H1 (cell line): ENCODE measurements at regions not wholly inside any gene's neighbourhood (a gene's known extent, or its start where the extent isn't known, plus 50 kb on each side); places are given as distances from the start of the nearest gene placed in this dataset.

ENCODE experiments used
- CTCF ChIA-PET: fragments of 300-600 bp; sonication (Branson Sonifier 250); formaldehyde crosslinking; loops from one replicate; lab custom pipeline; 2021; ENCODE audit not compliant: partially characterized antibody; lab: Charles Lee
- POLR2A ChIA-PET: fragments of 300-600 bp; sonication (Branson Sonifier 250); formaldehyde crosslinking; loops from one replicate; lab custom pipeline; 2021; ENCODE audit warnings: inconsistent platforms; ENCODE audit not compliant: partially characterized antibody; lab: Charles Lee
- DNase-seq, 2 experiments: peaks; one replicate each; pipeline versions ENCODE4 v3.0.0 to v3.0.0-alpha.2; 2010 to 2022; ENCODE audit warnings: low spot score in 2 of 2, low read depth in 1 of 2, mixed read lengths in 1 of 2
- FAIRE-seq: peaks from 2 replicates; lab custom pipeline; 2011; peaks lifted over from hg19 to GRCh38; lab: Jason Lieb, UNC
- H2AFZ ChIP-seq: 2 replicates; pipeline ENCODE4 v1.8.1; 2012; ENCODE audit warnings: low read length, inconsistent platforms
- H2AK5ac ChIP-seq: 2 replicates; pipeline ENCODE4 v1.6.1; 2013; ENCODE audit warnings: low read depth, low read length
- H2BK120ac ChIP-seq: replicated peaks from 2 replicates; pipeline ENCODE3; 2013; ENCODE audit warnings: low read depth, low read length, inconsistent platforms
- H2BK12ac ChIP-seq: 2 replicates; pipeline ENCODE4 v1.6.1; 2013; ENCODE audit warnings: low read depth, low read length
- H2BK15ac ChIP-seq: 2 replicates; pipeline ENCODE4 v1.6.1; 2013; ENCODE audit warnings: low read length
- H2BK20ac ChIP-seq: 2 replicates; pipeline ENCODE4 v1.6.1; 2013; ENCODE audit warnings: low read length
- H2BK5ac ChIP-seq: 2 replicates; pipeline ENCODE4 v1.6.1; 2013; ENCODE audit warnings: low read depth, low read length
- H3K14ac ChIP-seq: 2 replicates; pipeline ENCODE4 v1.6.1; 2013; ENCODE audit warnings: inconsistent platforms; ENCODE audit not compliant: insufficient read length
- H3K18ac ChIP-seq: 2 replicates; pipeline ENCODE4 v1.6.1; 2013; ENCODE audit warnings: low read length; ENCODE audit errors: extremely low read depth
- H3K23ac ChIP-seq: 2 replicates; pipeline ENCODE4 v1.6.1; 2013; ENCODE audit warnings: inconsistent platforms; ENCODE audit not compliant: insufficient read length
- H3K23me2 ChIP-seq: 2 replicates; pipeline ENCODE4 v1.6.1; 2013; ENCODE audit warnings: low read depth, low read length
- H3K27ac ChIP-seq: 2 replicates; pipeline ENCODE4 v1.6.1; 2011; ENCODE audit warnings: low read depth, low read length, inconsistent platforms
- H3K27me3 ChIP-seq, 4 experiments: replicated peaks in 1 of 4; 1 replicate in 1 of 4; 2 replicates in 3 of 4; pipeline versions ENCODE4 v1.6.1 to v1.8.1; 2011 to 2013; ENCODE audit warnings: low read length in 3 of 4, mild to moderate bottlenecking in 3 of 4, inconsistent platforms in 2 of 4, mixed read lengths in 2 of 4, moderate library complexity in 1 of 4; ENCODE audit not compliant: control insufficient read depth in 3 of 4, insufficient read depth in 3 of 4; ENCODE audit errors: extremely low read depth in 1 of 4
- H3K36me3 ChIP-seq, 4 experiments: 2 replicates each; pipeline versions ENCODE4 v1.6.1 to v1.8.1; 2011 to 2013; ENCODE audit warnings: mild to moderate bottlenecking in 4 of 4, low read length in 3 of 4, moderate library complexity in 2 of 4, control low read depth in 1 of 4, inconsistent platforms in 1 of 4; ENCODE audit not compliant: insufficient read depth in 4 of 4, control insufficient read depth in 2 of 4
- H3K4ac ChIP-seq: replicated peaks from 2 replicates; pipeline ENCODE3; 2013; ENCODE audit warnings: low read length, low read depth, mixed read lengths, inconsistent platforms; ENCODE audit not compliant: insufficient read length
- H3K4me1 ChIP-seq, 4 experiments: replicated peaks in 1 of 4; 1 replicate in 1 of 4; 2 replicates in 3 of 4; pipeline versions ENCODE4 v1.6.1 to v1.8.1; 2011 to 2013; ENCODE audit warnings: low read length in 3 of 4, inconsistent platforms in 2 of 4, mixed read lengths in 1 of 4; ENCODE audit not compliant: insufficient read depth in 4 of 4, control insufficient read depth in 3 of 4
- H3K4me2 ChIP-seq, 2 experiments: 2 replicates each; pipeline versions ENCODE4 v1.6.1 to v1.8.1; 2011 to 2013; ENCODE audit warnings: low read depth in 2 of 2, low read length in 2 of 2, control low read depth in 1 of 2, inconsistent platforms in 1 of 2, mild to moderate bottlenecking in 1 of 2; ENCODE audit not compliant: insufficient read depth in 1 of 2
- H3K4me3 ChIP-seq, 4 experiments: fragments of 200-600, 300-600 bp in 1 of 4; sonication (generic), shearing (Covaris generic), sonication (Bioruptor Twin) in 1 of 4; 2 replicates each; pipeline versions ENCODE4 v1.5.1 to v1.8.1; 2011 to 2016; ENCODE audit warnings: low read length in 4 of 4, low read depth in 3 of 4, control low read depth in 2 of 4, inconsistent platforms in 2 of 4, mild to moderate bottlenecking in 2 of 4, mixed read lengths in 1 of 4, moderate library complexity in 1 of 4; ENCODE audit not compliant: insufficient read depth in 2 of 4; ENCODE audit errors: extremely low read depth in 1 of 4
- H3K56ac ChIP-seq: replicated peaks from 2 replicates; pipeline ENCODE3; 2013; ENCODE audit warnings: low read depth, mild to moderate bottlenecking, mixed read lengths, low read length, inconsistent platforms; ENCODE audit not compliant: insufficient read length
- H3K79me1 ChIP-seq: 2 replicates; pipeline ENCODE4 v1.6.1; 2013; ENCODE audit warnings: low read depth, low read length, control low read depth
- H3K79me2 ChIP-seq, 2 experiments: 2 replicates each; pipeline versions ENCODE4 v1.6.1 to v1.8.1; 2012 to 2013; ENCODE audit warnings: low read length in 2 of 2, mild to moderate bottlenecking in 2 of 2, inconsistent platforms in 1 of 2; ENCODE audit not compliant: insufficient read depth in 2 of 2, control insufficient read depth in 1 of 2
- H3K9ac ChIP-seq, 4 experiments: replicated peaks in 1 of 4; 1 replicate in 1 of 4; 2 replicates in 3 of 4; pipeline versions ENCODE4 v1.6.1 to v1.8.1; 2011 to 2013; ENCODE audit warnings: low read depth in 3 of 4, low read length in 3 of 4, control low read depth in 2 of 4, mild to moderate bottlenecking in 2 of 4, moderate library complexity in 2 of 4, inconsistent platforms in 1 of 4; ENCODE audit errors: extremely low read depth in 1 of 4
- H3K9me3 ChIP-seq, 2 experiments: 2 replicates each; pipeline versions ENCODE4 v1.6.1 to v1.8.1; 2012 to 2013; ENCODE audit warnings: mild to moderate bottlenecking in 2 of 2, moderate library complexity in 2 of 2, control low read depth in 1 of 2, inconsistent platforms in 1 of 2, low read depth in 1 of 2, low read length in 1 of 2, mixed read lengths in 1 of 2; ENCODE audit not compliant: insufficient read depth in 2 of 2
- H4K20me1 ChIP-seq, 2 experiments: replicated peaks in 1 of 2; 2 replicates each; pipeline versions ENCODE3 to v1.8.1; 2011 to 2013; ENCODE audit warnings: inconsistent platforms in 2 of 2, low read length in 2 of 2, mild to moderate bottlenecking in 1 of 2; ENCODE audit not compliant: insufficient read depth in 2 of 2, control insufficient read depth in 1 of 2
- H4K5ac ChIP-seq: 2 replicates; pipeline ENCODE4 v1.6.1; 2013; ENCODE audit warnings: low read length, low read depth, mixed read lengths, inconsistent platforms; ENCODE audit not compliant: insufficient read length
- H4K8ac ChIP-seq: 2 replicates; pipeline ENCODE4 v1.8.0; 2013; ENCODE audit warnings: mild to moderate bottlenecking, moderate library complexity, low read length, inconsistent platforms; ENCODE audit not compliant: insufficient read depth; ENCODE audit errors: extremely low read depth
- H4K91ac ChIP-seq: replicated peaks from 2 replicates; pipeline ENCODE3; 2013; ENCODE audit warnings: low read length, mixed read lengths, inconsistent platforms; ENCODE audit not compliant: insufficient read length
- BCL11A ChIP-seq, 2 experiments: IDR thresholded peaks; one replicate each; pipeline ENCODE4 v1.6.1; 2011; ENCODE audit warnings: low read depth in 2 of 2, low read length in 2 of 2, mild to moderate bottlenecking in 2 of 2
- CBX8 ChIP-seq: fragments of 300-800, 300-1000 bp; sonication (generic); IDR thresholded peaks from 2 replicates; pipeline ENCODE4 v1.7.1; 2016; ENCODE audit warnings: low read depth, low read length, borderline replicate concordance
- CHD1 ChIP-seq: IDR thresholded peaks from 2 replicates; pipeline ENCODE4 v1.6.1; 2012; ENCODE audit warnings: low read depth, low read length, improper control_type of control experiment
- EGR1 ChIP-seq: IDR thresholded peaks from 2 replicates; pipeline ENCODE4 v1.6.1; 2011; ENCODE audit warnings: low read depth, low read length, borderline replicate concordance
- EP300 ChIP-seq, 2 experiments: IDR thresholded peaks; 1 replicate in 1 of 2; 2 replicates in 1 of 2; pipeline ENCODE4 v1.6.1; 2011 to 2012; ENCODE audit warnings: low read depth in 2 of 2, low read length in 2 of 2, mild to moderate bottlenecking in 2 of 2, borderline replicate concordance in 1 of 2, inconsistent platforms in 1 of 2, moderate library complexity in 1 of 2
- KDM1A ChIP-seq: fragments of 200-600, 300-600 bp; sonication (generic); IDR thresholded peaks from 2 replicates; pipeline ENCODE4 v1.7.1; 2016; ENCODE audit warnings: mild to moderate bottlenecking, low read length, borderline replicate concordance
- POLR2AphosphoS5 ChIP-seq: IDR thresholded peaks from 2 replicates; pipeline ENCODE4 v1.6.1; 2011; ENCODE audit warnings: low read depth, low read length
- SAP30 ChIP-seq: fragments of 300-600 bp; sonication (generic); IDR thresholded peaks from 2 replicates; pipeline ENCODE4 v1.7.1; 2012; ENCODE audit warnings: low read length, moderate library complexity, mild to moderate bottlenecking, inconsistent platforms; ENCODE audit not compliant: insufficient read depth, insufficient replicate concordance
- SRF ChIP-seq: IDR thresholded peaks from 2 replicates; pipeline ENCODE4 v1.6.1; 2011; ENCODE audit warnings: mild to moderate bottlenecking, low read depth, low read length, moderate library complexity
- TAF1 ChIP-seq: IDR thresholded peaks from 2 replicates; pipeline ENCODE4 v1.6.1; 2011; ENCODE audit warnings: mild to moderate bottlenecking, low read depth, low read length
- TAF7 ChIP-seq: optimal IDR thresholded peaks from 2 replicates; pipeline ENCODE3; 2011; ENCODE audit warnings: low read depth, mild to moderate bottlenecking, inconsistent platforms, low read length, moderate library complexity, borderline replicate concordance
- TCF12 ChIP-seq: IDR thresholded peaks from 2 replicates; pipeline ENCODE4 v1.6.1; 2011; ENCODE audit warnings: low read depth, mild to moderate bottlenecking, low read length
- YY1 ChIP-seq: IDR thresholded peaks from 2 replicates; pipeline ENCODE4 v1.6.1; 2011; ENCODE audit warnings: low read depth, mild to moderate bottlenecking, low read length
- ZNF274 ChIP-seq: IDR thresholded peaks from 2 replicates; pipeline ENCODE4 v1.7.0; 2012; ENCODE audit warnings: low read length, borderline replicate concordance; ENCODE audit errors: extremely low read depth
- WGBS, 2 experiments: shearing (Covaris generic) in 1 of 2; methylation state at CpG; one replicate each; pipeline versions ENCODE4 v1.1.6 to v1.1.7; 2013 to 2015; ENCODE audit warnings: low lambda C conversion rate in 2 of 2, mixed read lengths in 2 of 2, inconsistent platforms in 1 of 2, low coverage in 1 of 2, missing lambda C conversion rate in 1 of 2; ENCODE audit not compliant: insufficient replicate concordance in 2 of 2, insufficient coverage in 1 of 2, insufficient read length in 1 of 2; ENCODE audit errors: extremely low coverage in 1 of 2, missing lambda C conversion rate in 1 of 2; 5-methylcytosine and 5-hydroxymethylcytosine counted together
- TF ChIP-seq, protein P1 (sequence below): IDR thresholded peaks from 2 replicates; pipeline ENCODE4 v1.6.1; 2012; ENCODE audit warnings: inconsistent platforms

- no peaks in the 10 kb centered on the region for H3K36me3 ChIP-seq
- H3K79me1 ChIP-seq: no peaks in the 10 kb centered on the region
- no peak overlapping the region for H4K8ac ChIP-seq
- no peak overlapping the region for H4K5ac ChIP-seq
- H3K27ac ChIP-seq: no peak overlapping the region
- H2BK12ac ChIP-seq: no peak overlapping the region
- H3K4me3 ChIP-seq: no peak overlapping the region
- H3K4me1 ChIP-seq: no peaks in the 10 kb centered on the region
- no peak for FAIRE-seq
- no peak overlapping the region for H3K18ac ChIP-seq
- no peak overlapping the region for H2BK20ac ChIP-seq
- no peak overlapping the region for H3K4me2 ChIP-seq
- no peaks in the 10 kb centered on the region for H3K9me3 ChIP-seq
- H3K23ac ChIP-seq: no peak overlapping the region
- DNase-seq: no peak
- H2BK120ac ChIP-seq: no peak overlapping the region
- no peak overlapping the region for H4K91ac ChIP-seq
- no peak overlapping the region for H3K9ac ChIP-seq
- H2BK15ac ChIP-seq: no peak overlapping the region
- H3K79me2 ChIP-seq: no peaks in the 10 kb centered on the region
- H3K23me2 ChIP-seq: no peaks in the 10 kb centered on the region
- CTCF ChIA-PET: interaction anchor here (1.4 to 1.5 kb wide), 2 partner anchors 12 to 173 kb away, joined by 3 read pairs; no protein-coding TSS in a partner anchor
- no peaks in the 10 kb centered on the region for H4K20me1 ChIP-seq
- no peak overlapping the region for H3K56ac ChIP-seq
- no peak overlapping the region for H2BK5ac ChIP-seq
- 13% methylated on average over 1 of the region's 1 CpG; no CpG with 5 or more reads in 1 of the 2 experiments for WGBS, 2 experiments
- no peak overlapping the region for H3K4ac ChIP-seq
- H3K27me3 ChIP-seq: no peaks in the 10 kb centered on the region
- no peak overlapping the region for H2AFZ ChIP-seq
- H3K14ac ChIP-seq: no peak overlapping the region
- POLR2A ChIA-PET: no interaction called here
- no peak overlapping the region for H2AK5ac ChIP-seq
- TF ChIP-seq SRF (no peak), TAF1 (no peak), EGR1 (no peak), CBX8 (no peak), KDM1A (no peak), CHD1 (no peak), ZNF274 (no peak), EP300 (IDR thresholded peaks at IDR 0.05; ENCODE audit: borderline replicate concordance in 1 of 2, low read depth in 2 of 2, low read length in 2 of 2) (no peak), YY1 (no peak), SAP30 (no peak), POLR2AphosphoS5 (no peak), TAF7 (no peak), BCL11A (IDR thresholded peaks at IDR 0.05; ENCODE audit: low read depth in 2 of 2, low read length in 2 of 2) (no peak), TCF12 (no peak)
- TF ChIP-seq, protein P1, sequence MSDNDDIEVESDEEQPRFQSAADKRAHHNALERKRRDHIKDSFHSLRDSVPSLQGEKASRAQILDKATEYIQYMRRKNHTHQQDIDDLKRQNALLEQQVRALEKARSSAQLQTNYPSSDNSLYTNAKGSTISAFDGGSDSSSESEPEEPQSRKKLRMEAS: no peak
Observed at GRCh38 chr10:26361971-26362370, 76.2 kb upstream of the APBB1IP start.
